EH (cell line): ENCODE measurements at regions not wholly inside any gene's neighbourhood (a gene's known extent, or its start where the extent isn't known, plus 50 kb on each side); places are given as distances from the start of the nearest gene placed in this dataset.

Experiments
- DNase-seq: peaks from one replicate; pipeline ENCODE4 v3.0.0-alpha.2; 2015; ENCODE audit warnings: low read depth

DNA sequence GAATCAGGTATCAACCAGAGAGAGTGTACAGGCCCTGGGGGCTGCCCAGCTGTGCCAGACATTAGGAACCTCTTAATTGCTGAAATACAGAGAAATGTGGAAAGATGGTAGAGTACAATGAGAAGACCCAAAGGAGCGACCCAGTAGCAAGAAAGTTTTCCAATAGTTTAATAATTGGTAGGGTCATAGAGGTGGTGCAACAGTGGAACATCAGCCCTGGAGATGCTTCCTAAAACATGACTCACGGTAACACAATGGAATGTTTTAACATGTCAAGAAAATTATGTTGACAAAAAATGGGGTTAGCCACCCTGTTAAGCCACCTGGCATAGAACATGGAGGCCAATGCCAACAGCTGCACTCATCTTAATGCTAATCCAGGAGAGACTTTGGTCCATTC, 284.1 kb downstream of the ELAVL2 start:
- no peak for DNase-seq

DNA sequence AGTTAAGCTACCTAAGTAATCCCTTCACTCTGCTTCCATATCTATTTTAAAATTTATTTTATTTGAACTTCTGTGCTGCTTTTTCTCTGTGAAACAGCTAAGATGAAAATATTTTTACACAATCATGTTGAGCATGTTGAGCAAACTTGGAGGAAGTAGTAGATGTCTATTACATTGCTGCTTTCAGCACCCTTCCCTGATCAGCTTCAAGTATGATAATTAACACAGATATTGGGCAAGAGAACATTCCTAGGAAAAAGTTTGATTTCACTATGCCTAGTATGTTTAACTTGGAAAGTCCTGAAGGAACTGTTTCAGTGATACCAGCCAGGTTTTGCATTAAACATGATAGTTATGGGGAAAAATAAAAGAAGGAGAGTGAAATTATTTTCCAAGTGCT, 283.6 kb downstream of the ELAVL2 start:
- no peak for DNase-seq

DNA sequence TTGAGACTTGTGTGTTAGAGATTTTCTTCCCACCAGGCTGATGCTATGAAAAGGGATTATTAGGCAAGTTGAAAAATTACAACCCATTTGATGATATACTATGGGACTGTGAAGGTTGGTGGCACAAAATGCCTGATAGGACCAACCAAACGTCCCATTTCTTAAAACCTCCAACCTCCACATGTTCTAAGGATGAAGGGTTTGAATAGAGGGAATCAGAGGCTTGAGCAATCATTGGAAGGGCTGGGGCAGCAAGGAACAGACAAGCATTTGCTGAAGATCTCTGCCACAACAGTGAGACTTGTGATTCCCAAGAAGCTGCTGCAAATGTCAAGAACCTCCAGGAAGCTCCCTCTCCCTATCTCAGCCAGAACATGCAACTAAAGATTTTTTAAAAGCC, 283.1 kb downstream of the ELAVL2 start:
- DNase-seq: no peak

DNA sequence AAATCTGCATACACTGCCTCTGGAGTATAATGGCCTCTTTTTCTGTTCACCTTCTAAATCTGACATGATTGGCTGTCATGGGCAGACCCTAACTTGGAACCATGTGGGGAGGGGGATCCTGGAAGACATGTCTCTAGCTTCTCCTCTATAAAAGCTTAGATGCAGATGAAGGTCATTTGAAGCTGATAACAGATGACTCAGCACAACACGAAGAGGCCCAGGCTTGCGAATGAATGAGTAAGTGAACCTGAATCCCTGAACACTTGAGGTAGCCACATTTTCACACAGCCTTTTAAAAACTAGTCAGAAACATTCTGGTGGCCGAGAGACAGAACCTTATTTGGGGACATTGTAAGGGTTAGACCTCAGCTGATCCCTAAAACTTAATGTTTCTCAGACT, 282.6 kb downstream of the ELAVL2 start:
- no peak for DNase-seq

DNA sequence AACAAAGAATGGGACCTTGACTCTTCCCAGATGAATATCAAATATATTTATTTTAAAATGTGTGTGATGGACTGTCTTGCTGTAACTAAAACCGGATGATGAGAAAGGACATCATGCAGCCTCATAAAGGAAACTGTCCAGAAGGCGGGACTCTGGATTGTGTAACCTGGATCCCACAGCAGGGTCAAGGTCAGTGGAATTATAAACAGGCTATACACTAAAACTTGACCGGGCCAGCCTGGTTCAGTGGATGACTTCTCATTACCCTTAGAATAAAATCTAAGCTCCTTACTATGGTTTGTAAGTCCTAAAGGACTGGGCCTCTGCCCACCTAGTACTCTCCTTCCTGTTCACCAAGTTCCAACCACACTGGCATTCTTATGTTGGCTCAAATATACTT, 280.3 kb downstream of the ELAVL2 start:
- DNase-seq: no peak

DNA sequence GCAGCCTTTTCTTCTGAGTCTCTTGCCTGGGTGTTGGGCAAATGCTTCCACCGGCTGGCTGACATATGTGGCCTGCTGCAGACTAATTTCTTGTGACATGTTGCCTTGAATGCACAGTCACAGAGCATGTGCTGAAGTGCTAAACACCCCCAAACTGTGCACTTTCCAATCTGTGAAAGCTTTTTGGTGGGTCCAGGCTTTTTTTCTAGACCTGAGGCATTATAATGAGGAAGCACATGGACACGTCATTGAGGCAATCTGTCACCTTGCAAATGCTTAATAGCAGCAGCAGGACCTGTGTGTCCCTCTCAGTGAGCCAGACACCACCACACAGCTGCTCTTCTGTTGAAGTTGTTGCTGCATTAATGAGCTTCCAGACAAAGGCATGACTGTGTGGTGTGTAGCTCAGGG, 274.7 kb downstream of the ELAVL2 start:
- no peak for DNase-seq

DNA sequence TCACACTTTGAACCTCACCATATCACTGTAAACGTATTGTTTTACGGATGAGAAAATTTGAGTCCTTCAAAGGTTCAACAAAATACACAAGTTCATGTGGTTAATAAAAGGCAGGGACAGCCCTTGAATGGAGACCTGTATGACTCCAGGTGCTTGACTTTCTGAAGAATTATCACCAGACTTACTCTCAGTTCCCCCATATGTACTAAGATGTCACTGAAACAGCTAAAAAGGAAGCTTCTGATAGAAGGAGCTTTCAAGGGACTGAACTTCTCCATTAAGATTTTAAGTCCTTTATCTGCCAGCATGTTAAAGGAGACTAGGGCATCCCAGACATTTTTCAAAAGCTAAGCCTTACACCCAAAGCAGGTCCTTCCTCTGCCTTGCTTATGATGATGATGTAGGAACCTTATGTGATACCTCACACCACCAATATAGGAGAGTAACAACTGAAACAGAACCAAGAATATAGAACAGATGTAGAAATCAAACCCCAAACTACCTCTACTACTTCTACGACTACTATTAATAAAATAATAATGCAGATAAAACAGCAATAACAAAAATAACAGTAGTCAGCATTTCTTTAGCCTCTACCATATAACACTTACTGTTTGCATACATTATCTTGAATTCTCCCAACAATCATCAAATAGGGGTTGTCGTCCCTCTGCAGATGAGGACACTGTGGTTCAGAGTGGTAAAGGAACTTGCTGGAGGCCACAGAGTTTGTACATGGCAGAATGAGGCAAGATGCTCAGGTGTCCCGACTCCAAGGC, 273.9 kb downstream of the ELAVL2 start:
- DNase-seq: no peak

DNA sequence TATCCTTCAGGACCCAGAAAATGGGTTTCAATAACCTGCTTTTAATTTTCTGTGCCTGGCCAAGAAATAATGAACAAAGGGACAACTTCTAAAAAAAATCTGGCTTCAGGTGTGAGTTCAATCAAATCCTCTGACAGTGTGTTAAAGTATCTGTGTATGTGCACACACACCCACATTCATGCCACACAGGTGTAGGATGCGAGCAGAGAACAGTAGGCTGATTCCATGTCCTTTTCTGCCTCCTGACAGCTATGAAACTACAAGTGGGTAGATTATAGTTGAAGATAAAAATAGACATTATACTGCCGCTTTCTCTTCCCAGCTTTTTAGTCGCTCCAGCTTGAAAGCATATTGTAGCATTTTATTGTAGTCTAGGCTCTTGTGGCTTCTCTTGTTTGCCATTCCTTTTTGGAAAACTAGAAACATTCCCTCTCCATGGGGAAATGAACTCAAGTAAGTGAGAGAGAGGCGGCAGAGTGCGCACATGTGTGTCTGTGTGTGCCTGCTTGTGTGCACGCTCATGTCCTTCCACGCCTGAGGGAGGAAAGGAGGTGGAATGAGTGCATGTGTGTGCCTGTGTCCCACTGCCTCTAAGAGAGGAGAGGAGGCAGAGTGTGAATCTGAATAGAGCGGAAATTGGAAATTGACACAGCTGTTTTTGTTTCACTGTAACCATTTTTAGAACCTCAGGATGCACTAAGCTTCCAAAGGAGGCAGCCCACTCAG, 273.0 kb downstream of the ELAVL2 start:
- no peak for DNase-seq

DNA sequence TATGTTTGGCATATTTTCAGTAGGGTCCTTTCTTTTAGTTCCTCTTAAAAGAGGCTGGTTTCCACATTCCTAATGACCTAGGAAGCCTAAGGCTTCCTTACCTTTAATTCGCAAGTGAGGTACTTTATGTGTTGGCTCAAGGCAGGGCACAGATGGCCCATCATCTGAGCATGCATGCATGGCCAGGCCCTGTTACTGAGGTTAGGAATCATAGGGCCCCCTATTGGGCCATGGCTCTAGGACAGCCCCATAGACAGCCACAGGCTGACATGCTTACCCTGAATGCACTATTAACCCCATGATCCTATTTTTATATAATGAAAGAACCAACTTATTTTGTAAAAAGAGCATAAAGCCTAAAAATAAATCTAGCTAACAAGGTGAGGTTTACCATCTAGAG, 271.4 kb downstream of the ELAVL2 start:
- no peak for DNase-seq

DNA sequence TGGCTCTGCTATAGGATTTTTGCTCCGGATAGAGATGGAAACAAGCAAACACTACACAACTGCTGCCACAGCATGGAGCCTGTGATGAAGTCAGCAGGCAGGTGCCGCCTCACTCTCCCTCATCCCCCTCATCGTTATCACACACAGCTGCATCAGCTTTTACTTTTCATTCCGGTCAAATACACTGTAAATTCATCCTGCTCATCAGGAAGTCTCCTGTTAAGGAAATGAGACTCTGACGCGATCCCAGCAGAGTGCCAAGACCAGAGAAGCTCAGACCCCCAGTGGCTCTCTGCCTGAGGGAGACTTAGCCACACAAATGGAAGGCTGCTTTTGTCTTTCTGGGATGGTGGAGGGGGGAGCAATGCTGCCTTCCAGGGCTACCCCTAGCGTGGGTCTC, 270.2 kb downstream of the ELAVL2 start:
- DNase-seq: no peak

DNA sequence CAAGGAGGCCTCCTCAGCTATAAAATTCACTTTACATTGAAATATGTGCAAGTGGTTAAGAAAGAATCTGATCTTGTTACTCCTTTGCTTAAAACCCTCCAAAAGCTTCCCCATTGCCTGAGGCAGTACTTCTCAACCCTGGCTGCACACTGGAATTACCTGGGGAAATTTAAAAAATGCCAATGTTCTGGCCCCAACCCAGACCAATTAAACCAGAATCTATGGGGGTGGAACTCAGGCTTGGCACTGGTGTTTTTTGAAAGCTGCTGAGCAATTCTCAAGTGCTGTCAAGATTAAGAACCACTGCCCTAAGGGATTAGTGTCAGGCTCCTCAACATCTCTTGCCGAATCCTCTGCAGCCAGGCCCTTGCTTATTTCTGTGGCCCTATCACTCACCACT, 269.6 kb downstream of the ELAVL2 start:
- no peak for DNase-seq

DNA sequence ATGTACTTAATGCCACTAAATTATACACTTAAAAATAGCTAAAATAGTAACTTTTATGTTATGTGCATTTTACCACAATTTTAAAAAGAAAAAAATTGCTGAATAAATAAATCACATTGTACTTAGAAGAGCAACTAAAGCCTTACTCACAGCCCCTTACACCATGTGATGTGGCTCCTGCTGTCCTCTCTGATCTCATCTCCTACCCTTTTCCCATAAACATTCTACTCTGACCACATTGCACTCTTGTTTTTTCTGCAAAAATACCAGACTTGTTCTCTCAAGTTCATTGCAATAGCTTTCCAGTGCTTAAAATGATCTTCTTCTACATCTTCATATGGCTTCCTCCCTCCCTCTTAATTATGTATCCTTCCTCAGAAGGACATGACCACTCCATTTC, 268.4 kb downstream of the ELAVL2 start:
- no peak for DNase-seq

DNA sequence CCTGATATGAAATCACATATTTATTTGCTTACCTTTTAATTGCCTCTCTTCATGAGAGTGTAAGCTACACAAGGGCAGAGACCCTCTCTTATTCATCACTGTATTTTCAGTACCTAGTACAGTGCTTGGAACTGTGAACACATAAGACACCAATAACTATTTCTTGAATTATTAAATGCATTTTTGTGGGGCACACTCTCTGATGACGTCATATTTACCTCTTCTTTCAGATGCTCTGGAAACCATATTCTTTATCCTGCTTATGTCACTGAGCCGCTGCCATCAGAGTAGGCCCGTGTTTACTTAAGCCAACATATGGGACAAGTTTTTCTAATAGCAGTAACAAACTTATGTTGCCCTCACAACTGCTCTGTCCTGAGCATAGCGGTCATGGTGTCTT, 266.5 kb downstream of the ELAVL2 start:
- no peak for DNase-seq

DNA sequence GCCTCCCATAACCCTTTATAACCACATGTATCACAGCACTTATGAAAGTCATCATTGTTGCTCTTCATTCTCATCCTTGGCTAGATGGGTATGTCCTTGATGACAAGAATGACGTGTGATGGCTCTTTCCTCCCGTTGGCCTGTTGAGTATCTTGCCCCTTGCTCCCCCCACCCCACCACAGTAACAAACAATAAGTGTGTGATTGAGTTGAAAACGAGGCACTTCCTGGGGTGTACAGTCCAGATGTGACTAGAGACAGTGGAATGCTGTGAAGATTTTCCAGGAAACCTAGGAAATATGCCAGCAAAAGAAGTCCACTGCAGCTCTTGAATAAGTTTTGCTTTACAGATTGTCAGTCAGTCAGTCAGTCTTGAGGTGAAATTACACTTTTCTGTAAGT, 262.5 kb downstream of the ELAVL2 start:
- DNase-seq: no peak

DNA sequence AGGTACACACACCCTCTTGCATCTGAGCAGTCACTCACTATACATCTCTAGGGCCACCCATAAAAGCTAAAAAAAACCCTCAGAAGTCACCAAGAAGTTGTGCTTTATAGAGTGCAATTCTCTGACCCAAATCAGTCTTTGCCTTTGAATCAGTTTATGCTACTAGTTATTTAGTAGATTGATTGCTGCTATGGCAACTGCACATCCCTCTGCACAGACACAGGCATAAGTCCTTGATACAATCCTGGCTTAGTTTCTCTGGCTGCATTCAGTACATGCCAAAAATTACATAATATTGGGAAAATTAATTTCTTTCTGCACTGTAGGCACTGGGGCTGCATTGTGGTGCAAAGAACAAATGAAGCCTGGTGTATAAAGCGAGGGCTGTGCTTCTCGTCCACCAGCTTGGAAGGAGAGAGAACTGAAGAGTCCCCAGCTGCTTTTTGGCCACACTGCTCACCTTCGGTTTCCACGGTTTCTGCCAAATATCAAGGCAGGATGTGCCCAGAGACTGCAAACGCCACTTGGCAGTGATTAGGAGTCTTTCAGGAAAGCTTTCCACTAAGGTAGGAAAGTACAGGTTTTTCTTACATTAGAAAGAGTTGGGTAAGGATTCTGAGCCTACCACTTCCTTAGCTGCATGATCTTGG, 258.4 kb downstream of the ELAVL2 start:
- no peak for DNase-seq

DNA sequence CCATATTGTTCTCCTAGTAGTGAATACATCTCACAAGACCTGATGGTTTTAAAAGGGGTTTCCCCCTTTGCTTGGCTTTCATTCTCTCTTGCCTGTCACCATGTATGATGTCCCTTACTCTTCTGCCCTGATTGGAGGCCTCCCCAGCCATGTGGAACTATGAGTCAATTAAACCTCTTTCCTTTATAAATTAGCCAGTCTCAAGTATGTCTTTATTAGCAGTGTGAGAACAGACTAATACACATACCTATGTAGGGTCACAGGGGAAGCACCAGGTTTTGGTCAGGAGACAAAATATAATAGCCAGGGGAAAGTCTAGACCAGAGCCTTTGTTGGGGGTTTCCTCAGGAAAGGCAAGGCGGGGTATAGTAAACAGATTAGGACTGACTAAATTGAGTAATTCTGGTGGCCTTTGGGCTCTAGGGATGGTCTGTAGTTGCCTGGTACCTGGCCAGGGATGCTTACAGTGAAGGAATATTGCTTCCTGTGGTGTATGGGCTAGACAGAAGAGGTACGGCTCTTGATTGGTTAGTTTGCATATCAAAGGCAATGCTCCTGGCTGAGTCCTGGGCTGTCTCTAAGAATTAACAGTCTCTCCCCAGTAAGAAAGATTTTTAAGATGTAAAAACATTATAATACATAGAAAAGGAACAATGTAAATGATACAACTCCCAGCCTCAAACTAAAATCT, 254.5 kb downstream of the ELAVL2 start:
- DNase-seq: no peak

DNA sequence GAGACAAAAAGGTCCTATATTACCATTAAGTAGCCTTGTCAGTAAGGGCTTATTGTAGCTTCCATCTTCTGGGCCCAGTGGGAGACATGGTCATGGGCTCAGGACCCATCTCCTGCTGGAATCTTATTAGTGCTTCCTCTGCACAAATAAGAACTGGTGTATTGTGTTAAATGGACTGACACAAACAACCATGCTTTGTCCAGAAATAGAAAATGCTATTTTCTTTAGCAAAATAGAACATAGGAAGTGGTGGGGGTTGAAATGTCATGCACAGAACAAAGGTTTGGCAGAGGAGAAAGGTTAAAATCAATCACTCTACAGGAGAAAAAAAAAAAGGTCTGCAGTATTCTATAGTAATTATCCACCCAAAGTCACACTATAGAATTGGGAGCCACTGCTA, 252.2 kb downstream of the ELAVL2 start:
- DNase-seq: no peak

DNA sequence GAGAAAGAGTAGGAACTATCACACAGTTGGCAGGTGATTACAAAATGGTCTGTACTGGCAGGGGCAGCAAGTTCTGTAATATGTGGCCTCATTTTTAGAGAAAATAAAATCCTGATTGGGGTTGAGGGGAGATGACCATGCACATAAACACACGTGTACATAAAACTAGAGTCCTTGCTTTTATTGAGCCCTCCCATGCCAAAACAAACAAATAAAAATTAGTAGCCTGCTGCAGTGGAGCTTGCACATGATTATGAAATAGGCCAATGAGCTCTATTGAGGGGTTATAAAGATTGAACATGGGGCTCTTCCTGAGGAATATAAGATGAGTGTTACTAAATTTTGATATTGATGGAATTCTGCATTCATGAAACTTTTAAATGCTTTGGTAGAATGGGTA, 248.4 kb downstream of the ELAVL2 start:
- no peak for DNase-seq

DNA sequence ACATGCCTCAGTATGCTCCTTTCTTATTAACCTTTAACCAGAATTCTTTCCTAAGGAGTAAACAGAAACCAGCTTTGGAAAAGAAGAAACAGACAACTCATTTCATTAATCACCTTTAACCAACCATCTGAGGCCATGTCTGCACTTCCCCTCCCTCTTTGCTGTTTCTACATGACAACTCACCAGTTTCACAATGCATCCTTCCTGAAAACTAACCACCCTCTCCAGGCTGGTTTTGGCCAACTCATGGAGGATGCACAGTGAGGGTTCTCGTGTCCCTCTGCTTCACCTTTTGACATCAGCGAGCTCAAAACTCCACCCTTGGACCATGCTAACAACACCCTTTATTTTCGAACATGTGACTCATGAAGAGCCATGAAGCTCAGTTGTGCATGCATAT, 244.1 kb downstream of the ELAVL2 start:
- DNase-seq: no peak

DNA sequence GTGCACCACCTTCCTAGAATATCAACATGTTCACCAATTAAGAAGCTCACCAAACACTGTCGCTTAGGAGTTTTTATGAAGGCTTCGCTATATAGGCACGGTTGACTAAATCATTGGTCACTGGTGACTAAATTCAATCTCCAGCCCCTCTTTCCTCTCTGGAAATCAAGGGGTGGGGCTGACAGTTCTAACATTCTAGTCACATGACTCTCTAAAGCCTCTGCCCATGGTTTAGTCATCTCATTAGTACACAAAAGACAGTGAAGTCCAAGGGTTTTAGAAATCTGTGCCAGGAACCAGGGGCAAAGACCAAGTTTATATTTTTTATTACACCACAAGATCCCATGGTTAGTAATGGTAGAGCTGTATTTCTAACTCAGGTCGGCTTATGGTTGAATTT, 243.2 kb downstream of the ELAVL2 start:
- no peak for DNase-seq

DNA sequence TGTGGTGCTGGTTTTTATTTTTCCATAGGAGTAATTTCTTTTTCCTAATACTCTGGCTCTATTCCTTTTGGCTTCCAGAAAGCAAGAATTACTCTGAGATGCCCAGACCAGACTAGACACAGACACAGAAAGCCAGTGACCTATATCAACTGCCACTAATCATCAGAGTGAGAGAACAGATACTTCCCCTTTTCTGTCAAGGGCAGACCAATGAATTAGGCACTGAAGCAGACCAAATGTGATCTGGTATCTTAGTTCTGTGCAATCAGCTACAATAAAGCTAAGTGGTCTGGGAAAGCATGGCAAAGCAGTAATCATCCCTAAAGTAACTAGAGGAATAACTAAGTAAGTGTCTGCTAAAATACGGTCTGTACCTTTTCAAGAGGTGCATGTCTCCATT, 239.1 kb downstream of the ELAVL2 start:
- no peak for DNase-seq

DNA sequence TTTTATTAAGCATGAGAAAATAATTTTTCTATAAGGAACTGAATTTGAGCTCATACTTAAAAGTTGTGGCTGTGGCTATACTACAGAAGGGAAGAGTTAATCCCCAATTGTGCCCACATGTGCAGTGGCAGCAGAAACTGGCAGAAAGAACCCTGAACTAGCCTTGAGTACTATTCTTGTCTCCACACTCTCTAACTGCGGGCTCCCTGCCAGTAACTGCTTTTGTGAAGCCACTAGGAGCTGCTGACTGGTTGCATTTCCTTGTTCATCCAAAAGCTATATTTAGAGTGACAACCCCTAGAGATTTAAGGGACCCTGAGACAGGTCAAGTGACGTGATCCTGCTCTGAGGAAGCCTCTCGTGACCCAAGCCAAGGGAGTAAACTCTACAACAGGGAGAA, 238.6 kb downstream of the ELAVL2 start:
- DNase-seq: no peak

DNA sequence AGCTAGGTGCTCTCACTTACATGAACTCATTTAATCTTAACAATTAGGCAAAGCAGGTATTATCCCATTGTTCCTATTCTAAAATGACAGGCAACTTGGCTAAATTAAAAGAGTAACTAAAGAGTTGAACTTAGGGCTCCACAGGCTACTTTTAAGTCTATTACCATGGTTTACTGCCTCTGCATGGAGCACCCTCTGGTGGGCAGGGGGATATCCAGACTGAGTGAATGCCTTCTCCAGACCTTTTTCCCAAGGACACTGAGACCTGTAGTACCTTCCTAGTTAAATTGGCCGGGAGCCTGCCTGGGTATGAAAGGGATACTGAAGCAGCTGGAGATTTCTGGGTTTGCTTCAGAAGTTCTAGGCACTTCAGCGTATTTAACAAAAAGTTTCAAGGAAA, 238.1 kb downstream of the ELAVL2 start:
- no peak for DNase-seq
